ENCODE measurements at regions not wholly inside any gene's neighbourhood (a gene's known extent, or its start where the extent isn't known, plus 50 kb on each side); places are given as distances from the start of the nearest gene placed in this dataset.

DNA sequence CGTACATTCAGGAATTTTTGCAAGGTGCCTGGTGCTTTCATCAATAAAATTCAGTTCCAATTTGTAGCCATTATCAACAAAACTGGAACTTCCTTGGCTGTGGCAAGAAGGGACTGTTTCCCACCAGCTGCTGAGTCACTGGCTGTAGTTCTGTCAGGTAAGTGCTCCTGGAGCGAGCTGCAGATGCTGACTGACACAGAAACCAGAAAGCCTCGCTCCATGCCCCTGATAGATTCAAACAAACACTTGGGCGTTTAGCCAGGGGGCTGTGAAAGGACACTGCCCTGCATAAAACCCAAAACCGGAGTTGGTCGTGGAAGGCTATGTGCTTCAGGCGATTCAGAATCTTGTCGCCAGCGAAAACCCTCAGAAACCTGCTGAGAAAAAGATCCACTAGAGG lies 188.4 kb upstream of the FAM9B start:
- TF ChIP-seq, protein P1, sequence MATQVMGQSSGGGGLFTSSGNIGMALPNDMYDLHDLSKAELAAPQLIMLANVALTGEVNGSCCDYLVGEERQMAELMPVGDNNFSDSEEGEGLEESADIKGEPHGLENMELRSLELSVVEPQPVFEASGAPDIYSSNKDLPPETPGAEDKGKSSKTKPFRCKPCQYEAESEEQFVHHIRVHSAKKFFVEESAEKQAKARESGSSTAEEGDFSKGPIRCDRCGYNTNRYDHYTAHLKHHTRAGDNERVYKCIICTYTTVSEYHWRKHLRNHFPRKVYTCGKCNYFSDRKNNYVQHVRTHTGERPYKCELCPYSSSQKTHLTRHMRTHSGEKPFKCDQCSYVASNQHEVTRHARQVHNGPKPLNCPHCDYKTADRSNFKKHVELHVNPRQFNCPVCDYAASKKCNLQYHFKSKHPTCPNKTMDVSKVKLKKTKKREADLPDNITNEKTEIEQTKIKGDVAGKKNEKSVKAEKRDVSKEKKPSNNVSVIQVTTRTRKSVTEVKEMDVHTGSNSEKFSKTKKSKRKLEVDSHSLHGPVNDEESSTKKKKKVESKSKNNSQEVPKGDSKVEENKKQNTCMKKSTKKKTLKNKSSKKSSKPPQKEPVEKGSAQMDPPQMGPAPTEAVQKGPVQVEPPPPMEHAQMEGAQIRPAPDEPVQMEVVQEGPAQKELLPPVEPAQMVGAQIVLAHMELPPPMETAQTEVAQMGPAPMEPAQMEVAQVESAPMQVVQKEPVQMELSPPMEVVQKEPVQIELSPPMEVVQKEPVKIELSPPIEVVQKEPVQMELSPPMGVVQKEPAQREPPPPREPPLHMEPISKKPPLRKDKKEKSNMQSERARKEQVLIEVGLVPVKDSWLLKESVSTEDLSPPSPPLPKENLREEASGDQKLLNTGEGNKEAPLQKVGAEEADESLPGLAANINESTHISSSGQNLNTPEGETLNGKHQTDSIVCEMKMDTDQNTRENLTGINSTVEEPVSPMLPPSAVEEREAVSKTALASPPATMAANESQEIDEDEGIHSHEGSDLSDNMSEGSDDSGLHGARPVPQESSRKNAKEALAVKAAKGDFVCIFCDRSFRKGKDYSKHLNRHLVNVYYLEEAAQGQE (IDR thresholded peaks at IDR 0.05; ENCODE audit: insufficient read depth in 1 of 2, low read depth in 2 of 2, low read length in 2 of 2), result no peak
- TF ChIP-seq POLR2AphosphoS5 (IDR thresholded peaks at IDR 0.05; ENCODE audit: low read depth, low read length) (no peak), TAF1 (IDR thresholded peaks at IDR 0.05; ENCODE audit: borderline replicate concordance, insufficient read depth, low read length) (no peak), FOXP2 (optimal IDR thresholded peaks at IDR 0.05; ENCODE audit: borderline replicate concordance, extremely low read depth, extremely low read length, insufficient read depth) (no peak), SIN3A (IDR thresholded peaks at IDR 0.05; ENCODE audit: borderline replicate concordance, insufficient read depth, low read length) (no peak)

DNA sequence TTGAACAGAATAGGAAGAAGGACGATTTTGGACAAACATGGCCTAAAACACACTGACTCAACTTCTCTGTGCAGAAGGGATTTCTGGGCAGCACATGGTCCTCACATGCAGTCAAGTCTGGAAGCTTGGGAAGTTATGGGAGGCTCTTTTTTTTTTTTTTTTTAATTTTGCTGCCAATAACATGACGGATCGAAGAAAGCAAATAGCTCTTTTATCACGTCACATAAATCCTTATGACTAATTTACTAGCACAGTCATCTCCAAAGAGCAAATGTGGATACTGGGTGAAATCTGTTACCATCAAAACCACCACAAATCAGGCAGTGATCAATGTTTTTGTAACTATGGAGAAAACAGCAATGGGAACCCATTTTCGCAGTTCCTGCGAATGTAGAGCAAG lies 193.3 kb upstream of the FAM9B start:
- TF ChIP-seq, protein P1 (IDR thresholded peaks at IDR 0.05; ENCODE audit: insufficient read depth in 1 of 2, low read depth in 2 of 2, low read length in 2 of 2), result no peak
- TF ChIP-seq FOXP2 (optimal IDR thresholded peaks at IDR 0.05; ENCODE audit: borderline replicate concordance, extremely low read depth, extremely low read length, insufficient read depth) (no peak), TAF1 (IDR thresholded peaks at IDR 0.05; ENCODE audit: borderline replicate concordance, insufficient read depth, low read length) (no peak), SIN3A (IDR thresholded peaks at IDR 0.05; ENCODE audit: borderline replicate concordance, insufficient read depth, low read length) (no peak), POLR2AphosphoS5 (IDR thresholded peaks at IDR 0.05; ENCODE audit: low read depth, low read length) (no peak)

DNA sequence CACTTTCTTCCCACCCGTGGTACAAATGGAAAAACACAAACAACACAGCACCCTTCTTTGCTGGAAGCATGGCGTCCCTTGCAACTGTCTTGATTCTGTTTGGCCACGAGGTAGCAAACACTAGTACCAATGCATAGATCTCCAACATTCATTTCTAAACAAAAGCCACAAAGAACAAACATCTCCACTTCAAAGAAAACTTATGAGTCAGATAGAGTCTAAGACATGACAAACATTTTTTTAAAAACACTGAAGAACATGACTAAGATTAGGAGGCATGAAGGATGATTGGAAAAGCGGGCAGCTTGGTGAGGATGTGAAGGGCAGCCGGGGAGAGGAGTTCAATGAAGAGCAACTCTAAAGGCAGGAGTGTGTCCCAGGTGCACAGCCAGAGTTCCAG lies 197.6 kb upstream of the FAM9B start:
- TF ChIP-seq TAF1 (IDR thresholded peaks at IDR 0.05; ENCODE audit: borderline replicate concordance, insufficient read depth, low read length) (no peak), SIN3A (IDR thresholded peaks at IDR 0.05; ENCODE audit: borderline replicate concordance, insufficient read depth, low read length) (no peak), POLR2AphosphoS5 (IDR thresholded peaks at IDR 0.05; ENCODE audit: low read depth, low read length) (no peak), FOXP2 (optimal IDR thresholded peaks at IDR 0.05; ENCODE audit: borderline replicate concordance, extremely low read depth, extremely low read length, insufficient read depth) (no peak)
- TF ChIP-seq, protein P1 (IDR thresholded peaks at IDR 0.05; ENCODE audit: insufficient read depth in 1 of 2, low read depth in 2 of 2, low read length in 2 of 2), result no peak

DNA sequence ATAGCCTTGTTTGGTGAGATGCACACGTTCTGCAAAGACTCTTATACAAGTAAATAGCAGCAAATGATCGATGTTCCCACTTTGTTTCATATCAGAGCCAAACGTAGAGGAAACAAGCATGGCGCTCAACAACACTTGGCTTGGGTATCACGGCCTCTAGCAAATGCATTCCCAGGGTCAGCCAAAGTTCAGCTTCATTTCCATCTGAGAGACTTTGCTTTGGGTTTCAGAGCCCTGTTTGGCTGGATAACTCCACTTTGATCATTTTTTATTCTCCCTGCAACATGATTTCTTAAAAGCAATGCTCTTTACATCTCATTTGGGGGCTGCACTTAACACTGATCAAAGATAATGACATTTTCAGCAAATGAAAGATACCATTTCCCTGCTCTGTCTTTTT lies 199.2 kb upstream of the FAM9B start:
- TF ChIP-seq POLR2AphosphoS5 (IDR thresholded peaks at IDR 0.05; ENCODE audit: low read depth, low read length) (no peak), TAF1 (IDR thresholded peaks at IDR 0.05; ENCODE audit: borderline replicate concordance, insufficient read depth, low read length) (no peak), SIN3A (IDR thresholded peaks at IDR 0.05; ENCODE audit: borderline replicate concordance, insufficient read depth, low read length) (no peak), FOXP2 (optimal IDR thresholded peaks at IDR 0.05; ENCODE audit: borderline replicate concordance, extremely low read depth, extremely low read length, insufficient read depth) (no peak)
- TF ChIP-seq, protein P1 (IDR thresholded peaks at IDR 0.05; ENCODE audit: insufficient read depth in 1 of 2, low read depth in 2 of 2, low read length in 2 of 2), result no peak

DNA sequence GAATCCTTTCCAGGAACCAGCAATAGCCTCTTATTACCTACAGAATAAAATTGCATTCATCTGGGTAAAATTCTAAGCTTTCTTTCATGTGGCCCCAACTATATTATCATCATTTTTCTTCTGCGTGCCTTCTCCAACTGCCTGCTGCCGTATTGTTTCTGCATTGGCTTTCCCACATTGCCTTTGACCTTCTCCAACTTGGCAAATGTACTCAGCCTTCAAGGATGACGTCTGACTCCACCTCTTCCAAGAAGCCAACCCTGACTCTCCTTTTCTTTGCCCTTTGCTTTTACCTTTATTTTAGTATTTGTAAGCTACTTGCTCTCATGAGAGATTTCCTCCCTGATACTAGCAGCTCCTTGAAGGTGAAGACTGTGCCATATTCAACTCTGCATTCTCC lies 200.4 kb upstream of the FAM9B start:
- TF ChIP-seq, protein P1 (IDR thresholded peaks at IDR 0.05; ENCODE audit: insufficient read depth in 1 of 2, low read depth in 2 of 2, low read length in 2 of 2), result no peak
- no peak for TF ChIP-seq SIN3A (IDR thresholded peaks at IDR 0.05; ENCODE audit: borderline replicate concordance, insufficient read depth, low read length)
- no peak for TF ChIP-seq FOXP2 (optimal IDR thresholded peaks at IDR 0.05; ENCODE audit: borderline replicate concordance, extremely low read depth, extremely low read length, insufficient read depth)
- no peak for TF ChIP-seq TAF1 (IDR thresholded peaks at IDR 0.05; ENCODE audit: borderline replicate concordance, insufficient read depth, low read length)
- TF ChIP-seq POLR2AphosphoS5 (IDR thresholded peaks at IDR 0.05; ENCODE audit: low read depth, low read length), result no peak
